ENCODE measurements at regions not wholly inside any gene's neighbourhood (a gene's known extent, or its start where the extent isn't known, plus 50 kb on each side); places are given as distances from the start of the nearest gene placed in this dataset.

DNA sequence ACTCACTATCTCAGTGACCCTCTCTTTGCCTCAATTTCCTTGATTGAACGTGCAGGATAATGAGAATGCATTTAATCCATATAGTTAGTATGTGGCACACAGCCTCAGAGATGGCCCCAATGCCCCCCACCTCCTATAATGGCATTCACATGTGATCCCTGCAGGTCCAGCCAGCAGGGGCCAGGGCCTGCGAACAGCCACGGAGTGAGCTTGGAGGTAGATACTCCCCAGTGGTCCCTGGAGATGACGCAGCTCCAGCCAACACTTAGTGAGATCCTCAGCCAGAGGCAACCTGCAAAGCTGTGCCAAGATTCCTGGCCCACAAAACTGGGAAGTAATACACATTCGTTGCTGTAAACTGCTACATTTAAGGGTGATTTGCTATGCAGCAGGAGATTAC, 184.9 kb upstream of the NSMCE3 start:
- TF ChIP-seq, protein P1, sequence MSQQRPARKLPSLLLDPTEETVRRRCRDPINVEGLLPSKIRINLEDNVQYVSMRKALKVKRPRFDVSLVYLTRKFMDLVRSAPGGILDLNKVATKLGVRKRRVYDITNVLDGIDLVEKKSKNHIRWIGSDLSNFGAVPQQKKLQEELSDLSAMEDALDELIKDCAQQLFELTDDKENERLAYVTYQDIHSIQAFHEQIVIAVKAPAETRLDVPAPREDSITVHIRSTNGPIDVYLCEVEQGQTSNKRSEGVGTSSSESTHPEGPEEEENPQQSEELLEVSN (IDR thresholded peaks at IDR 0.05; ENCODE audit: borderline replicate concordance, low read depth), result no peak
- TF ChIP-seq FOSB (CRISPR knock-in tag; IDR thresholded peaks at IDR 0.05) (no peak), MAFK (IDR thresholded peaks at IDR 0.05; ENCODE audit: partially characterized antibody) (no peak), RFX5 (IDR thresholded peaks at IDR 0.05) (no peak), CHD4 (IDR thresholded peaks at IDR 0.05; ENCODE audit: borderline replicate concordance) (no peak), EHMT2 (IDR thresholded peaks at IDR 0.05; ENCODE audit: low read depth) (no peak), RNF2 (IDR thresholded peaks at IDR 0.05; ENCODE audit: borderline replicate concordance, low read depth) (no peak), TP53 (CRISPR knock-in tag; IDR thresholded peaks at IDR 0.05) (no peak), HDAC2 (IDR thresholded peaks at IDR 0.05) (no peak), NR3C1 (IDR thresholded peaks at IDR 0.05) (no peak), EP300 (IDR thresholded peaks at IDR 0.05) (no peak), EHF (CRISPR knock-in tag; IDR thresholded peaks at IDR 0.05) (no peak), SREBF2 (IDR thresholded peaks at IDR 0.05) (no peak)
- TF ChIP-seq, protein P2, sequence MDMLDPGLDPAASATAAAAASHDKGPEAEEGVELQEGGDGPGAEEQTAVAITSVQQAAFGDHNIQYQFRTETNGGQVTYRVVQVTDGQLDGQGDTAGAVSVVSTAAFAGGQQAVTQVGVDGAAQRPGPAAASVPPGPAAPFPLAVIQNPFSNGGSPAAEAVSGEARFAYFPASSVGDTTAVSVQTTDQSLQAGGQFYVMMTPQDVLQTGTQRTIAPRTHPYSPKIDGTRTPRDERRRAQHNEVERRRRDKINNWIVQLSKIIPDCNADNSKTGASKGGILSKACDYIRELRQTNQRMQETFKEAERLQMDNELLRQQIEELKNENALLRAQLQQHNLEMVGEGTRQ (IDR thresholded peaks at IDR 0.05), result no peak
- TF ChIP-seq, protein P3, sequence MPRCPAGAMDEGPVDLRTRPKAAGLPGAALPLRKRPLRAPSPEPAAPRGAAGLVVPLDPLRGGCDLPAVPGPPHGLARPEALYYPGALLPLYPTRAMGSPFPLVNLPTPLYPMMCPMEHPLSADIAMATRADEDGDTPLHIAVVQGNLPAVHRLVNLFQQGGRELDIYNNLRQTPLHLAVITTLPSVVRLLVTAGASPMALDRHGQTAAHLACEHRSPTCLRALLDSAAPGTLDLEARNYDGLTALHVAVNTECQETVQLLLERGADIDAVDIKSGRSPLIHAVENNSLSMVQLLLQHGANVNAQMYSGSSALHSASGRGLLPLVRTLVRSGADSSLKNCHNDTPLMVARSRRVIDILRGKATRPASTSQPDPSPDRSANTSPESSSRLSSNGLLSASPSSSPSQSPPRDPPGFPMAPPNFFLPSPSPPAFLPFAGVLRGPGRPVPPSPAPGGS (IDR thresholded peaks at IDR 0.05), result no peak
- ChIA-PET CTCF (interaction anchor here (0.8 to 1.1 kb wide), 2 partner anchors 10 to 174 kb away, joined by 3 read pairs; no protein-coding TSS in a partner anchor), POLR2A (no interaction called here)
- H3K4me2 ChIP-seq, result no peak overlapping the region
- H3K9me3 ChIP-seq, result no peaks in the 10 kb centered on the region
- H3K27ac ChIP-seq, result no peak overlapping the region
- no peak overlapping the region for H3K4me3 ChIP-seq
- DNase-seq (ENCODE audit: low read depth in 1 of 2, low spot score in 1 of 2) (no peak), FAIRE-seq (no peak), ATAC-seq (no peak)
- 33% methylated on average over 3 of the region's 5 CpGs for WGBS (ENCODE audit: missing lambda C conversion rate)
- H3K4me1 ChIP-seq, result no peaks in the 10 kb centered on the region

DNA sequence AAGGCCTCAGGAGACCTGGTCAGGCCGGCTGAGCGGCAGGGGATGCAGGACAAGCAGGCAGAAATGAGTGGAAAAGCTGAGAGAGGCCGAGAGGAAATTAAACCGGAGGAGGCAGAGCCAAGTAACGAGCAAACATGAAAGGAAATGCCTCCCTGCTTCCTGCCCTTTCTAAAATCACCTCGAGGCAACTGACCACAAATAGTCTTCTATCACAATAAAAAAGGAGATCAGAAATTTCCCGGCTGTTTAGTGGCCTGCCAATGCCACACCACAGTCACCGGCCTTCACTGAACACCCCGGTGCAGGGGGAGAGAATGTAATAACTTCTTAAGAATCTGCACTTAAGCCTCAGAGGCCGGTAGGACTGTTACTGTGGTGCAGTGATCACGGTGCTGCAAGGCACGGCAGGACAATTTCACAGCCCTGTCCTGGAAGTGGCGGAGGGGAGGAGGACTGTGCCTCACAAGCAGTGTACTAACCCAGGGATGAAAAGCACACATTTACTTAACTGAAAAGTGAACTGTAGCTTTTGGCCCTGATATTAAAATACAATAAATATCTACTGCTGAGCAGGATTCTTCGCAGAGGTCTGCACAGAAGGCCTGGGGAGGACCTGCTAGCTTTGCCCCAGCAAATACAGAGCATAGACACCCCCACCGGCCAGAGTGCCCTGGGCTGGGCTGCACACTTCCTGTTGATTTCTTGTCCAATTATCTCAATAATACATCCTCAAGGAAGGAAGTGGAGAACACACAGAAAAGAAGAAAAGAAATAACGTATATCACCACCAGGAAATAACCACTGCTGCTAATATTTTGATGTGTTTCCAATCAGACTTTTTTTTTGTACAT, 183.5 kb upstream of the NSMCE3 start:
- Histone ChIP-seq H3K27ac (no peak overlapping the region), H3K9me3 (no peaks in the 10 kb centered on the region), H3K4me2 (no peak overlapping the region), H3K4me1 (no peaks in the 10 kb centered on the region), H3K4me3 (no peak overlapping the region)
- TF ChIP-seq KDM1A (IDR thresholded peaks at IDR 0.05; ENCODE audit: low read depth), result no peak
- no peak for TF ChIP-seq POLR2A (IDR thresholded peaks at IDR 0.05; ENCODE audit: low read length)
- TF ChIP-seq NR3C1 (IDR thresholded peaks at IDR 0.05), result no peak
- TF ChIP-seq KDM5A (IDR thresholded peaks at IDR 0.05), result no peak
- TF ChIP-seq, protein P4, sequence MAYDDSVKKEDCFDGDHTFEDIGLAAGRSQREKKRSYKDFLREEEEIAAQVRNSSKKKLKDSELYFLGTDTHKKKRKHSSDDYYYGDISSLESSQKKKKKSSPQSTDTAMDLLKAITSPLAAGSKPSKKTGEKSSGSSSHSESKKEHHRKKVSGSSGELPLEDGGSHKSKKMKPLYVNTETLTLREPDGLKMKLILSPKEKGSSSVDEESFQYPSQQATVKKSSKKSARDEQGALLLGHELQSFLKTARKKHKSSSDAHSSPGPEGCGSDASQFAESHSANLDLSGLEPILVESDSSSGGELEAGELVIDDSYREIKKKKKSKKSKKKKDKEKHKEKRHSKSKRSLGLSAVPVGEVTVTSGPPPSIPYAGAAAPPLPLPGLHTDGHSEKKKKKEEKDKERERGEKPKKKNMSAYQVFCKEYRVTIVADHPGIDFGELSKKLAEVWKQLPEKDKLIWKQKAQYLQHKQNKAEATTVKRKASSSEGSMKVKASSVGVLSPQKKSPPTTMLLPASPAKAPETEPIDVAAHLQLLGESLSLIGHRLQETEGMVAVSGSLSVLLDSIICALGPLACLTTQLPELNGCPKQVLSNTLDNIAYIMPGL (CRISPR knock-in tag; IDR thresholded peaks at IDR 0.05; ENCODE audit: borderline replicate concordance), result no peak
- TF ChIP-seq, protein P2 (IDR thresholded peaks at IDR 0.05), result no peak
- no peak for TF ChIP-seq FOSB (CRISPR knock-in tag; IDR thresholded peaks at IDR 0.05)
- no peak for TF ChIP-seq CEBPB (IDR thresholded peaks at IDR 0.05)
- no peak for TF ChIP-seq MAFK (IDR thresholded peaks at IDR 0.05; ENCODE audit: partially characterized antibody)
- no peak for ATAC-seq
- DNase-seq (ENCODE audit: low read depth in 1 of 2, low spot score in 1 of 2), result no peak
- 59% methylated on average over 16 of the region's 16 CpGs for WGBS (ENCODE audit: missing lambda C conversion rate)
- POLR2A ChIA-PET, result no interaction called here
- FAIRE-seq, result no peak
- CTCF ChIA-PET, result no interaction called here
